ENCODE measurements at regions not wholly inside any gene's neighbourhood (a gene's known extent, or its start where the extent isn't known, plus 50 kb on each side); places are given as distances from the start of the nearest gene placed in this dataset.

DNA sequence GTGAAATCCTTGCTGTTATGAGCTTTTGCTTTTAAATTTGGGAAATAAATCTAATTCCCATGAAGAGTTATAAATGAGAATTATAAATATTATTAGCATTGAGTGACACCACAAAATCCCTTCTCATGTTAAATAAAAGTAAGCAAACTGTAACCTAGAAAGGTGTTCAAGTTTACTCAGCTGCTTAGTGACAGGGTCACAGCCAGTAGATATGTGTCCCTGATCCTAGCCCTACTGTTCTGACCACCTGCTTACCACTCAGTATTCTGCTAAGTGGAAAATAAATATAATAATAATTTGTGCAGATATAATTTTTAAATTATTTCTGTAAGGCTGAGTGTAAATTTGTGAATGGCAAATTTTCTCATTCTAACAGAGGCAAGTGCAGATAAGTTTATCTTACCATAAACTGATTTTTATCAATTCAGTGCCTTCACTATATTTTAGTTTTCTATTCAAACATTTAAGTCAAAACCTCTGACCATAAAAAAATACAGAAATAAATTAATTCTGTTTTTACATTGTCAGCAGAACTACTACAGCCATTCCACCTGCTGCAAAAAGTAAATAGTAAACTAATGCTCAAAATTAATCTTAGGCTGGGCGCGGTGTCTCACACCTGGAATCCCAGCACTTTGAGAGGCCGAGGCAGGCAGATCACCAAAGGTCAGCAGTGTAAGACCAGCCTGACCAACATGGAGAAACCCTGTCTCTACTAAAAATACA lies 118.2 kb downstream of the TENT5A start:
- intact Hi-C loops (cut with DNase I): no loop called here
- TF ChIP-seq POLR2AphosphoS5 (IDR thresholded peaks at IDR 0.05) (no peak), EP300 (IDR thresholded peaks at IDR 0.05) (no peak), POLR2A (IDR thresholded peaks at IDR 0.05; ENCODE audit: low read depth) (no peak)
- TF ChIP-seq, protein P1, sequence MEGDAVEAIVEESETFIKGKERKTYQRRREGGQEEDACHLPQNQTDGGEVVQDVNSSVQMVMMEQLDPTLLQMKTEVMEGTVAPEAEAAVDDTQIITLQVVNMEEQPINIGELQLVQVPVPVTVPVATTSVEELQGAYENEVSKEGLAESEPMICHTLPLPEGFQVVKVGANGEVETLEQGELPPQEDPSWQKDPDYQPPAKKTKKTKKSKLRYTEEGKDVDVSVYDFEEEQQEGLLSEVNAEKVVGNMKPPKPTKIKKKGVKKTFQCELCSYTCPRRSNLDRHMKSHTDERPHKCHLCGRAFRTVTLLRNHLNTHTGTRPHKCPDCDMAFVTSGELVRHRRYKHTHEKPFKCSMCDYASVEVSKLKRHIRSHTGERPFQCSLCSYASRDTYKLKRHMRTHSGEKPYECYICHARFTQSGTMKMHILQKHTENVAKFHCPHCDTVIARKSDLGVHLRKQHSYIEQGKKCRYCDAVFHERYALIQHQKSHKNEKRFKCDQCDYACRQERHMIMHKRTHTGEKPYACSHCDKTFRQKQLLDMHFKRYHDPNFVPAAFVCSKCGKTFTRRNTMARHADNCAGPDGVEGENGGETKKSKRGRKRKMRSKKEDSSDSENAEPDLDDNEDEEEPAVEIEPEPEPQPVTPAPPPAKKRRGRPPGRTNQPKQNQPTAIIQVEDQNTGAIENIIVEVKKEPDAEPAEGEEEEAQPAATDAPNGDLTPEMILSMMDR (IDR thresholded peaks at IDR 0.05): no peak
- Histone ChIP-seq H3K27ac (replicated peaks in 1 of 4) (no peak overlapping the region), H3K4me3 (no peak overlapping the region), H3K4me1 (no peaks in the 10 kb centered on the region), H3K9me3 (peaks cover 0 to 21% (median 13%) of the 10 kb centered on the region in 4 donors), H3K27me3 (no peaks in the 10 kb centered on the region), H3K36me3 (no peaks in the 10 kb centered on the region)
- 88% methylated on average over 3 of the region's 3 CpGs for WGBS
- no peak for DNase-seq (ENCODE audit: extremely low spot score)

DNA sequence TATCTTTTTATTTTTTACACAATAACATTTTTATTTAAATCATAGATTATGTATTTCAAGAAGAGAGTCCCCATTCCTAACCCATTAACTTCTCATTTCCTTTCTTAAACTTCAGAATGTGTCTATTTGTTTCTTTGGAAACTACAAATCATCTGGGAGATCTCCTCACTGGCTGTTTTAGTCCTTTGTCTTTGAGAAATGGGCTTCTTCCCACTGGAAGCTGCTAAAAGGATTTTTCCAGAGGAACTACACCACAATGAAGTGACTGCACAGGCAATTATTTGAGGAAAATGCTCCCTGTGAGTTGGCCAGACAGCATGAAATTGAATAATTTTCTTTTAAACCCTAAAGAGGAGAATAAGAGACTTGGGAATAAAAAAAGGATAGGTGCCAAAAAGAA lies 119.1 kb downstream of the TENT5A start:
- H3K27me3 ChIP-seq: no peaks in the 10 kb centered on the region
- peaks cover 0 to 21% (median 13%) of the 10 kb centered on the region in 4 donors for H3K9me3 ChIP-seq

DNA sequence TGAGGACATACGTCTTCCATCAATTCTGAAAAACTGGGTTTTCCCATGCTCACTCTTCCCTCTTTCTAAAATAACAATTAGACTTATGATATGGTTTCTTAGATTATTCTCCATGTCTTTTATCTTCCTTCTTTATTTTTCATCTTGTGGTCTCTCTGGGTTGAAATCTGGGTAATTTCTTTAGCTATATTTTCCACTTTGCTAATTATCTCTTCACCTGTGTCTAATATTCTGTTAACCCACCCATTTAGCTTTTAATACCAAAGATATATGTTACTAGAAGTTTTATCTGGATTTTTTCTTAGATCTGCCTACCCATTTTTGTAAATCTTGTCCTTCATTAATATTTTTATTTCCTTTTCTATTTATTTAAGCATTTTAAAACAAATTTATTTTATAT lies 121.8 kb downstream of the TENT5A start:
- H3K27ac ChIP-seq (replicated peaks in 1 of 4): no peak overlapping the region
- intact Hi-C loops (cut with DNase I): no loop called here

More for the DNA sequence above, 119.1 kb downstream of the TENT5A start:
- DNase-seq (ENCODE audit: extremely low spot score): no peak
- intact Hi-C loops (cut with DNase I): no loop called here
- Histone ChIP-seq H3K4me1 (no peaks in the 10 kb centered on the region), H3K4me3 (no peak overlapping the region), H3K36me3 (no peaks in the 10 kb centered on the region), H3K27ac (replicated peaks in 1 of 4) (no peak overlapping the region)
- TF ChIP-seq POLR2A (IDR thresholded peaks at IDR 0.05; ENCODE audit: low read depth) (no peak), EP300 (IDR thresholded peaks at IDR 0.05) (no peak), POLR2AphosphoS5 (IDR thresholded peaks at IDR 0.05) (no peak)
- TF ChIP-seq, protein P1 (IDR thresholded peaks at IDR 0.05): no peak

DNA sequence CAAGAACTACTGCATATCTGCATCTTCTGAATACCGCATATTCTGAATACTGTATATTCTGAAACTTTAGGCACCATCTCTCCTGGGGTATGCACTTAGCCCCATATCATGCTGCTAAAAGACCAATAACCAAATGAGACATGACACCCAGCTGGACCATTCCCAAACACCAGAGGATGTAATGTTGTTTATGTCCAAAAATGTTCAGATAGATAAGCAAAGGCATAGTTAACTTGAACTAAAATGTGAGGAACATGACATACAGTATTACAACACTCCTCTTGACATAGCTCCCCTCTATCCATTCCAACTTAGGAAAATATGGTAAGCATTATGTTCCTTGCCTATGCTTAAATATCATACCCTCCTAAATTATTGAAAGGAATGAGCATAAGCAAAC lies 127.3 kb downstream of the TENT5A start:
- no peak overlapping the region for H3K4me3 ChIP-seq
- 83% methylated on average over 1 of the region's 1 CpG for WGBS
- H3K36me3 ChIP-seq: no peaks in the 10 kb centered on the region
- H3K4me1 ChIP-seq: no peaks in the 10 kb centered on the region
- DNase-seq (ENCODE audit: extremely low spot score): no peak
- H3K27ac ChIP-seq (replicated peaks in 1 of 4): no peak overlapping the region
- no peak for TF ChIP-seq POLR2A (IDR thresholded peaks at IDR 0.05; ENCODE audit: low read depth)
- no peak for TF ChIP-seq EP300 (IDR thresholded peaks at IDR 0.05)
- no peak for TF ChIP-seq POLR2AphosphoS5 (IDR thresholded peaks at IDR 0.05)
- H3K27me3 ChIP-seq: no peaks in the 10 kb centered on the region
- intact Hi-C loops (cut with DNase I): no loop called here
- peaks cover 0 to 8% (median 3%) of the 10 kb centered on the region in 4 donors for H3K9me3 ChIP-seq

More for the DNA sequence above, 121.8 kb downstream of the TENT5A start:
- no peaks in the 10 kb centered on the region for H3K36me3 ChIP-seq
- no peaks in the 10 kb centered on the region for H3K4me1 ChIP-seq
- H3K4me3 ChIP-seq: no peak overlapping the region
- TF ChIP-seq, protein P1 (IDR thresholded peaks at IDR 0.05): no peak
- no peak for TF ChIP-seq EP300 (IDR thresholded peaks at IDR 0.05)
- TF ChIP-seq POLR2AphosphoS5 (IDR thresholded peaks at IDR 0.05): no peak
- no peak for TF ChIP-seq POLR2A (IDR thresholded peaks at IDR 0.05; ENCODE audit: low read depth)
- H3K27me3 ChIP-seq: no peaks in the 10 kb centered on the region
- DNase-seq (ENCODE audit: extremely low spot score): no peak
- H3K9me3 ChIP-seq: peaks cover 0 to 21% (median 13%) of the 10 kb centered on the region in 4 donors
- 89% methylated on average over 1 of the region's 1 CpG for WGBS

DNA sequence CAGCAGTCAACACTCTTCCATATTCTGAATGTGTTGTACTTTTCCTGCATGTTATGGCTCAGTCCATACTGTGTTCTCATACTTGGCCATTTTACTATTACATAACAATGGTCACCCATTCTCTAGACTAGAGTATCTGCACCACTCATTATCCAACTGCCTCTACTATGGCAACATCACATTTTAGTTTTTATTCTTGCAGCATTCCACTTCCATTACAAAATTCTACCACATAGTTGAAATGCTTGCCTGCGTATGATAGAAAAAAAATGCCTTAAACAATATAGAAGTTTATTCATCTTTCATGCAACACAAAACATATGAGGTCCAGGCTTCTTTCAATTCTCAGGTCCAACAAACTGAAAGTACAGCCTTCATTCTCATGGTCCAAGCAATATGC lies 128.0 kb downstream of the TENT5A start:
- Histone ChIP-seq H3K27ac (replicated peaks in 1 of 4) (no peak overlapping the region), H3K36me3 (no peaks in the 10 kb centered on the region), H3K4me1 (no peaks in the 10 kb centered on the region), H3K27me3 (no peaks in the 10 kb centered on the region), H3K9me3 (no peaks in the 10 kb centered on the region), H3K4me3 (no peak overlapping the region)
- intact Hi-C loops (cut with DNase I): no loop called here
- WGBS: 100% methylated on average over 1 of the region's 1 CpG
- DNase-seq (ENCODE audit: extremely low spot score): no peak
- no peak for TF ChIP-seq EP300 (IDR thresholded peaks at IDR 0.05)
- no peak for TF ChIP-seq POLR2AphosphoS5 (IDR thresholded peaks at IDR 0.05)
- TF ChIP-seq, protein P1 (IDR thresholded peaks at IDR 0.05): no peak
- TF ChIP-seq POLR2A (IDR thresholded peaks at IDR 0.05; ENCODE audit: low read depth): no peak

Measured in esophagus muscularis mucosa (tissue), 4 donors.